OCI-LY1 (cell line): ENCODE measurements at regions not wholly inside any gene's neighbourhood (a gene's known extent, or its start where the extent isn't known, plus 50 kb on each side); places are given as distances from the start of the nearest gene placed in this dataset.

Experiments used
- CTCF ChIP-seq: fragments of 200-600 bp; sonication (generic), shearing (Covaris generic); IDR thresholded peaks from 2 replicates; pipeline ENCODE4 v1.5.1; 2017; ENCODE audit warnings: mild to moderate bottlenecking, antibody characterized with exemption, low read length, moderate library complexity, mixed read lengths
- EZH2 ChIP-seq: fragments of 200-600 bp; sonication (generic), shearing (Covaris generic); IDR thresholded peaks from 2 replicates; pipeline ENCODE4 v1.8.0; 2017; ENCODE audit warnings: borderline replicate concordance, mixed run types, mild to moderate bottlenecking, antibody characterized with exemption, low read length, moderate library complexity, mixed read lengths

- no peak for TF ChIP-seq EZH2
- TF ChIP-seq CTCF: no peak
These were observed 1493.6 kb downstream of the BRD1 start for GRCh38 chr22:48333816-48334735.
